ENCODE measurements at regions not wholly inside any gene's neighbourhood (a gene's known extent, or its start where the extent isn't known, plus 50 kb on each side); places are given as distances from the start of the nearest gene placed in this dataset.

- no peak for DNase-seq
Measured at GRCh38 chr1:232382671-232383070, 247.3 kb downstream of the SIPA1L2 start.

GRCh38 chr1:232381394-232382100, 248.4 kb downstream of the SIPA1L2 start:
- peak in 1 of 2 donors; percentile 26 for DNase-seq

- no peak for DNase-seq
Measured at GRCh38 chr1:232380596-232380995, 249.3 kb downstream of the SIPA1L2 start.

- DNase-seq = no peak
Measured at GRCh38 chr1:232380131-232380530, 249.8 kb downstream of the SIPA1L2 start.

GRCh38 chr1:232379063-232379434, 250.9 kb downstream of the SIPA1L2 start:
- DNase-seq = no peak

GRCh38 chr1:232378266-232379062, 251.5 kb downstream of the SIPA1L2 start:
- no peak for DNase-seq

GRCh38 chr1:232377494-232377770, 252.5 kb downstream of the SIPA1L2 start:
- no peak for DNase-seq

GRCh38 chr1:232376632-232377493, 253.1 kb downstream of the SIPA1L2 start:
- no peak for DNase-seq

- no peak for DNase-seq
Measured at GRCh38 chr1:232372841-232373440, 257.0 kb downstream of the SIPA1L2 start.

GRCh38 chr1:232372431-232372830, 257.5 kb downstream of the SIPA1L2 start:
- DNase-seq = no peak

GRCh38 chr1:232369451-232370296, 260.3 kb downstream of the SIPA1L2 start:
- no peak for DNase-seq

GRCh38 chr1:232368821-232369321, 261.1 kb downstream of the SIPA1L2 start:
- no peak for DNase-seq

- DNase-seq = no peak
Measured at GRCh38 chr1:232367293-232367692, 262.6 kb downstream of the SIPA1L2 start.

GRCh38 chr1:232364654-232365382, 265.1 kb downstream of the SIPA1L2 start:
- DNase-seq = no peak

- DNase-seq = no peak
Measured at GRCh38 chr1:232363008-232363407, 266.9 kb downstream of the SIPA1L2 start.

GRCh38 chr1:232357416-232357815, 272.5 kb downstream of the SIPA1L2 start:
- no peak for DNase-seq

- DNase-seq = no peak
Measured at GRCh38 chr1:232355162-232356006, 274.5 kb downstream of the SIPA1L2 start.

GRCh38 chr1:232353001-232353400, 276.9 kb downstream of the SIPA1L2 start:
- no peak for DNase-seq

GRCh38 chr1:232352366-232352765, 277.6 kb downstream of the SIPA1L2 start:
- no peak for DNase-seq
